MCF 10A (cell line): ENCODE measurements at regions not wholly inside any gene's neighbourhood (a gene's known extent, or its start where the extent isn't known, plus 50 kb on each side); places are given as distances from the start of the nearest gene placed in this dataset.
A peak's percentile ranks its signal among the peaks of the same experiment; 100 is the strongest.
"Not testable (repeated sequence)": the region's sequence is repeated elsewhere in the genome, so short reads cannot be mapped to it uniquely, and the experiment has no call there.

Experiments
- BruUV-seq: library from RNA; stranded (reverse); fragments of 400-500 nt; replicated peaks from 2 replicates; lab custom pipeline; 2021; lab: Mats Ljungman, UMichigan
- CTCF ChIA-PET: fragments of 300-600 bp; sonication (Branson Sonifier 250); formaldehyde crosslinking; extraction: SDS; loops from one replicate; lab custom pipeline; 2021; ENCODE audit warnings: antibody characterized with exemption, inconsistent platforms; lab: Yijun Ruan, JAX
- POLR2A ChIA-PET: fragments of 300-600, 350-650 bp; sonication (Branson Sonifier 250); formaldehyde crosslinking; extraction: SDS; loops from one replicate; lab custom pipeline; 2020; ENCODE audit warnings: antibody characterized with exemption, inconsistent platforms; lab: Yijun Ruan, JAX
- DNase-seq: peaks from one replicate; pipeline ENCODE4 v3.0.0-alpha.2; 2018; ENCODE audit not compliant: unreplicated experiment
- H3K27ac Mint-ChIP-seq: one replicate; pipeline ENCODE4 v1.8.0; 2022; ENCODE audit warnings: mild to moderate bottlenecking, low read depth, mixed read lengths; ENCODE audit not compliant: unreplicated experiment
- H3K27me3 Mint-ChIP-seq: one replicate; pipeline ENCODE4 v1.8.0; 2022; ENCODE audit warnings: mixed read lengths; ENCODE audit not compliant: insufficient read depth, unreplicated experiment
- H3K36me3 Mint-ChIP-seq: one replicate; pipeline ENCODE4 v1.8.0; 2022; ENCODE audit warnings: mild to moderate bottlenecking, moderate library complexity, mixed read lengths; ENCODE audit not compliant: insufficient read depth, unreplicated experiment
- H3K4me1 Mint-ChIP-seq: one replicate; pipeline ENCODE4 v1.8.0; 2022; ENCODE audit warnings: mixed read lengths; ENCODE audit not compliant: insufficient read depth, unreplicated experiment
- H3K4me3 Mint-ChIP-seq: one replicate; pipeline ENCODE4 v1.8.0; 2022; ENCODE audit warnings: mild to moderate bottlenecking, moderate library complexity, mixed read lengths; ENCODE audit not compliant: unreplicated experiment
- H3K9me3 Mint-ChIP-seq: one replicate; pipeline ENCODE4 v1.8.0; 2022; ENCODE audit warnings: mixed read lengths; ENCODE audit not compliant: unreplicated experiment
- intact Hi-C: fragments of 100-400 bp; cut with micrococcal nuclease; formaldehyde crosslinking; loops from 2 replicates; pipeline ENCODE4 v1.14.1; 2022

- H3K36me3 Mint-ChIP-seq, POLR2A ChIA-PET, H3K27ac Mint-ChIP-seq, H3K4me3 Mint-ChIP-seq, H3K4me1 Mint-ChIP-seq, intact Hi-C loops, CTCF ChIA-PET, BruUV-seq, DNase-seq, H3K27me3 Mint-ChIP-seq, H3K9me3 Mint-ChIP-seq: not testable (repeated sequence)
Observed at GRCh38 chrX:92873359-92874055, 799.9 kb downstream of the NAP1L3 start.

GRCh38 chrX:92849998-92850397, 823.4 kb downstream of the NAP1L3 start:
- H3K36me3 Mint-ChIP-seq, BruUV-seq, POLR2A ChIA-PET, DNase-seq, H3K4me1 Mint-ChIP-seq, H3K27ac Mint-ChIP-seq, H3K4me3 Mint-ChIP-seq, H3K27me3 Mint-ChIP-seq, intact Hi-C loops, CTCF ChIA-PET, H3K9me3 Mint-ChIP-seq: not testable (repeated sequence)

- POLR2A ChIA-PET, H3K27me3 Mint-ChIP-seq, H3K9me3 Mint-ChIP-seq, H3K36me3 Mint-ChIP-seq, H3K4me1 Mint-ChIP-seq, intact Hi-C loops, H3K27ac Mint-ChIP-seq, H3K4me3 Mint-ChIP-seq, BruUV-seq, CTCF ChIA-PET: not testable (repeated sequence)
- DNase-seq, result peak; percentile 9
Observed at GRCh38 chrX:92843920-92844319, 829.5 kb downstream of the NAP1L3 start.

- H3K4me1 Mint-ChIP-seq, POLR2A ChIA-PET, intact Hi-C loops, H3K27ac Mint-ChIP-seq, H3K9me3 Mint-ChIP-seq, CTCF ChIA-PET, BruUV-seq, H3K4me3 Mint-ChIP-seq, DNase-seq: not testable (repeated sequence)
- peaks cover 11% of the 10 kb centered on the region for H3K36me3 Mint-ChIP-seq
- peaks cover 15% of the 10 kb centered on the region for H3K27me3 Mint-ChIP-seq
Observed at GRCh38 chrX:92832750-92833149, 840.6 kb downstream of the NAP1L3 start.

GRCh38 chrX:92830083-92830482, 843.3 kb downstream of the NAP1L3 start:
- POLR2A ChIA-PET, H3K4me1 Mint-ChIP-seq, intact Hi-C loops, DNase-seq, BruUV-seq, CTCF ChIA-PET, H3K9me3 Mint-ChIP-seq, H3K27ac Mint-ChIP-seq: not testable (repeated sequence)
- Mint-ChIP-seq H3K36me3 (peaks cover 11% of the 10 kb centered on the region), H3K27me3 (peaks cover 41% of the 10 kb centered on the region), H3K4me3 (peak overlapping the region; percentile 53)

GRCh38 chrX:92821580-92822152, 851.7 kb downstream of the NAP1L3 start:
- BruUV-seq, intact Hi-C loops, CTCF ChIA-PET, H3K4me3 Mint-ChIP-seq, H3K36me3 Mint-ChIP-seq, DNase-seq, H3K9me3 Mint-ChIP-seq, H3K4me1 Mint-ChIP-seq, POLR2A ChIA-PET, H3K27ac Mint-ChIP-seq: not testable (repeated sequence)
- peaks cover 23% of the 10 kb centered on the region for H3K27me3 Mint-ChIP-seq

GRCh38 chrX:92792080-92792479, 881.3 kb downstream of the NAP1L3 start:
- H3K36me3 Mint-ChIP-seq, H3K4me3 Mint-ChIP-seq, CTCF ChIA-PET, H3K27ac Mint-ChIP-seq, DNase-seq, H3K4me1 Mint-ChIP-seq, BruUV-seq, intact Hi-C loops, POLR2A ChIA-PET, H3K27me3 Mint-ChIP-seq, H3K9me3 Mint-ChIP-seq: not testable (repeated sequence)

- peak; percentile 4 for DNase-seq
- H3K4me1 Mint-ChIP-seq, POLR2A ChIA-PET, CTCF ChIA-PET, H3K9me3 Mint-ChIP-seq, H3K36me3 Mint-ChIP-seq, BruUV-seq, H3K27me3 Mint-ChIP-seq, intact Hi-C loops, H3K4me3 Mint-ChIP-seq: not testable (repeated sequence)
- H3K27ac Mint-ChIP-seq, result peak overlapping the region; percentile 57
Observed at GRCh38 chrX:92780075-92780474, 893.3 kb downstream of the NAP1L3 start.

GRCh38 chrX:92774016-92774415, 899.4 kb downstream of the NAP1L3 start:
- POLR2A ChIA-PET, H3K36me3 Mint-ChIP-seq, H3K4me3 Mint-ChIP-seq, H3K27ac Mint-ChIP-seq, H3K27me3 Mint-ChIP-seq, H3K9me3 Mint-ChIP-seq, BruUV-seq, H3K4me1 Mint-ChIP-seq, CTCF ChIA-PET: not testable (repeated sequence)
- DNase-seq, result peak; percentile 25
- intact Hi-C loops, result loop anchor here (10.0 kb wide), 1 partner anchor 539 kb away; no protein-coding TSS in a partner anchor
